ENCODE measurements at regions not wholly inside any gene's neighbourhood (a gene's known extent, or its start where the extent isn't known, plus 50 kb on each side); places are given as distances from the start of the nearest gene placed in this dataset.

GRCh38 chr12:33786532-33786931, 235.8 kb upstream of the ALG10 start:
- FAIRE-seq, result no peak
- H3K27me3 ChIP-seq (ENCODE audit: control insufficient read depth in 3 of 3, insufficient read depth in 3 of 3, low read length in 3 of 3), result no peaks in the 10 kb centered on the region
- H3K4me1 ChIP-seq (ENCODE audit: control insufficient read depth in 3 of 3, insufficient read depth in 2 of 3, low read depth in 1 of 3, low read length in 2 of 3), result no peaks in the 10 kb centered on the region
- H3K27ac ChIP-seq (ENCODE audit: low read depth in 1 of 3, low read length in 2 of 3), result no peak overlapping the region
- no peak for DNase-seq
- peaks cover 0 to 10% of the 10 kb centered on the region in 2 donors for H3K9me3 ChIP-seq (ENCODE audit: control insufficient read depth in 2 of 2, insufficient read depth in 1 of 2, low read depth in 1 of 2, low read length in 1 of 2)
- no peaks in the 10 kb centered on the region for H3K36me3 ChIP-seq (ENCODE audit: control insufficient read depth in 3 of 3, insufficient read depth in 2 of 3, low read depth in 1 of 3, low read length in 3 of 3)
- no peak overlapping the region for H3K4me3 ChIP-seq (ENCODE audit: low read depth in 1 of 3, low read length in 3 of 3)

- no peak overlapping the region for H3K4me3 ChIP-seq (ENCODE audit: low read depth in 1 of 3, low read length in 3 of 3)
- no peak for FAIRE-seq
- H3K27me3 ChIP-seq (ENCODE audit: control insufficient read depth in 3 of 3, insufficient read depth in 3 of 3, low read length in 3 of 3), result no peaks in the 10 kb centered on the region
- no peaks in the 10 kb centered on the region for H3K36me3 ChIP-seq (ENCODE audit: control insufficient read depth in 3 of 3, insufficient read depth in 2 of 3, low read depth in 1 of 3, low read length in 3 of 3)
- DNase-seq, result no peak
- H3K4me1 ChIP-seq (ENCODE audit: control insufficient read depth in 3 of 3, insufficient read depth in 2 of 3, low read depth in 1 of 3, low read length in 2 of 3), result no peaks in the 10 kb centered on the region
- no peak overlapping the region for H3K27ac ChIP-seq (ENCODE audit: low read depth in 1 of 3, low read length in 2 of 3)
- H3K9me3 ChIP-seq (ENCODE audit: control insufficient read depth in 2 of 2, insufficient read depth in 1 of 2, low read depth in 1 of 2, low read length in 1 of 2), result peaks cover 0 to 9% of the 10 kb centered on the region in 2 donors
Measured at GRCh38 chr12:33794954-33795353, 227.3 kb upstream of the ALG10 start.

- FAIRE-seq, result no peak
Measured at GRCh38 chr12:33795536-33795935, 226.8 kb upstream of the ALG10 start.

GRCh38 chr12:33813536-33813935, 208.8 kb upstream of the ALG10 start:
- DNase-seq, result no peak
- H3K4me3 ChIP-seq (ENCODE audit: low read depth in 1 of 3, low read length in 3 of 3), result no peak overlapping the region
- H3K36me3 ChIP-seq (ENCODE audit: control insufficient read depth in 3 of 3, insufficient read depth in 2 of 3, low read depth in 1 of 3, low read length in 3 of 3), result no peaks in the 10 kb centered on the region
- H3K9me3 ChIP-seq (ENCODE audit: control insufficient read depth in 2 of 2, insufficient read depth in 1 of 2, low read depth in 1 of 2, low read length in 1 of 2), result peaks cover 0 to 9% of the 10 kb centered on the region in 2 donors
- H3K4me1 ChIP-seq (ENCODE audit: control insufficient read depth in 3 of 3, insufficient read depth in 2 of 3, low read depth in 1 of 3, low read length in 2 of 3), result no peaks in the 10 kb centered on the region
- no peak for FAIRE-seq
- no peaks in the 10 kb centered on the region for H3K27me3 ChIP-seq (ENCODE audit: control insufficient read depth in 3 of 3, insufficient read depth in 3 of 3, low read length in 3 of 3)
- WGBS, 3 donors, result 76 to 82% (median 82%) methylated on average over 2 of the region's 2 CpGs
- H3K27ac ChIP-seq (ENCODE audit: low read depth in 1 of 3, low read length in 2 of 3), result no peak overlapping the region

More at GRCh38 chr12:33795536-33795935, 226.8 kb upstream of the ALG10 start:
- Histone ChIP-seq H3K4me3 (ENCODE audit: low read depth in 1 of 3, low read length in 3 of 3) (no peak overlapping the region), H3K27ac (ENCODE audit: low read depth in 1 of 3, low read length in 2 of 3) (no peak overlapping the region), H3K4me1 (ENCODE audit: control insufficient read depth in 3 of 3, insufficient read depth in 2 of 3, low read depth in 1 of 3, low read length in 2 of 3) (no peaks in the 10 kb centered on the region), H3K27me3 (ENCODE audit: control insufficient read depth in 3 of 3, insufficient read depth in 3 of 3, low read length in 3 of 3) (no peaks in the 10 kb centered on the region), H3K9me3 (ENCODE audit: control insufficient read depth in 2 of 2, insufficient read depth in 1 of 2, low read depth in 1 of 2, low read length in 1 of 2) (peaks cover 0 to 8% of the 10 kb centered on the region in 2 donors), H3K36me3 (ENCODE audit: control insufficient read depth in 3 of 3, insufficient read depth in 2 of 3, low read depth in 1 of 3, low read length in 3 of 3) (no peaks in the 10 kb centered on the region)
- WGBS, 3 donors, result 59 to 75% (median 69%) methylated on average over 3 of the region's 3 CpGs
- no peak for DNase-seq

GRCh38 chr12:33817713-33818112, 204.6 kb upstream of the ALG10 start:
- Histone ChIP-seq H3K27ac (ENCODE audit: low read depth in 1 of 3, low read length in 2 of 3) (no peak overlapping the region), H3K27me3 (ENCODE audit: control insufficient read depth in 3 of 3, insufficient read depth in 3 of 3, low read length in 3 of 3) (no peaks in the 10 kb centered on the region), H3K36me3 (ENCODE audit: control insufficient read depth in 3 of 3, insufficient read depth in 2 of 3, low read depth in 1 of 3, low read length in 3 of 3) (no peaks in the 10 kb centered on the region), H3K4me3 (ENCODE audit: low read depth in 1 of 3, low read length in 3 of 3) (no peak overlapping the region), H3K4me1 (ENCODE audit: control insufficient read depth in 3 of 3, insufficient read depth in 2 of 3, low read depth in 1 of 3, low read length in 2 of 3) (no peaks in the 10 kb centered on the region), H3K9me3 (ENCODE audit: control insufficient read depth in 2 of 2, insufficient read depth in 1 of 2, low read depth in 1 of 2, low read length in 1 of 2) (peaks cover 0 to 16% of the 10 kb centered on the region in 2 donors)
- WGBS, 3 donors, result 78 to 86% (median 81%) methylated on average over 1 of the region's 1 CpG
- FAIRE-seq (no peak), DNase-seq (no peak)

GRCh38 chr12:33818313-33818712, 204.0 kb upstream of the ALG10 start:
- FAIRE-seq (no peak), DNase-seq (no peak)
- no peaks in the 10 kb centered on the region for H3K36me3 ChIP-seq (ENCODE audit: control insufficient read depth in 3 of 3, insufficient read depth in 2 of 3, low read depth in 1 of 3, low read length in 3 of 3)
- H3K4me3 ChIP-seq (ENCODE audit: low read depth in 1 of 3, low read length in 3 of 3), result no peak overlapping the region
- H3K4me1 ChIP-seq (ENCODE audit: control insufficient read depth in 3 of 3, insufficient read depth in 2 of 3, low read depth in 1 of 3, low read length in 2 of 3), result no peaks in the 10 kb centered on the region
- peaks cover 0 to 16% of the 10 kb centered on the region in 2 donors for H3K9me3 ChIP-seq (ENCODE audit: control insufficient read depth in 2 of 2, insufficient read depth in 1 of 2, low read depth in 1 of 2, low read length in 1 of 2)
- no peak overlapping the region for H3K27ac ChIP-seq (ENCODE audit: low read depth in 1 of 3, low read length in 2 of 3)
- no peaks in the 10 kb centered on the region for H3K27me3 ChIP-seq (ENCODE audit: control insufficient read depth in 3 of 3, insufficient read depth in 3 of 3, low read length in 3 of 3)
- WGBS, 3 donors, result 71 to 85% (median 76%) methylated on average over 5 of the region's 5 CpGs

- H3K4me3 ChIP-seq (ENCODE audit: low read depth in 1 of 3, low read length in 3 of 3), result no peak overlapping the region
- FAIRE-seq, result no peak
- H3K27ac ChIP-seq (ENCODE audit: low read depth in 1 of 3, low read length in 2 of 3), result no peak overlapping the region
- no peaks in the 10 kb centered on the region for H3K4me1 ChIP-seq (ENCODE audit: control insufficient read depth in 3 of 3, insufficient read depth in 2 of 3, low read depth in 1 of 3, low read length in 2 of 3)
- no peaks in the 10 kb centered on the region for H3K9me3 ChIP-seq (ENCODE audit: control insufficient read depth in 2 of 2, insufficient read depth in 1 of 2, low read depth in 1 of 2, low read length in 1 of 2)
- H3K27me3 ChIP-seq (ENCODE audit: control insufficient read depth in 3 of 3, insufficient read depth in 3 of 3, low read length in 3 of 3), result no peaks in the 10 kb centered on the region
- H3K36me3 ChIP-seq (ENCODE audit: control insufficient read depth in 3 of 3, insufficient read depth in 2 of 3, low read depth in 1 of 3, low read length in 3 of 3), result no peaks in the 10 kb centered on the region
- no peak for DNase-seq
- 37 to 54% (median 38%) methylated on average over 2 of the region's 2 CpGs for WGBS, 3 donors
Measured at GRCh38 chr12:33825442-33825841, 196.9 kb upstream of the ALG10 start.

GRCh38 chr12:33825986-33826602, 196.2 kb upstream of the ALG10 start:
- H3K4me3 ChIP-seq (ENCODE audit: low read depth in 1 of 3, low read length in 3 of 3), result no peak overlapping the region
- no peak overlapping the region for H3K27ac ChIP-seq (ENCODE audit: low read depth in 1 of 3, low read length in 2 of 3)
- FAIRE-seq, result no peak
- DNase-seq, result no peak
- H3K4me1 ChIP-seq (ENCODE audit: control insufficient read depth in 3 of 3, insufficient read depth in 2 of 3, low read depth in 1 of 3, low read length in 2 of 3), result no peaks in the 10 kb centered on the region
- H3K27me3 ChIP-seq (ENCODE audit: control insufficient read depth in 3 of 3, insufficient read depth in 3 of 3, low read length in 3 of 3), result no peaks in the 10 kb centered on the region
- H3K9me3 ChIP-seq (ENCODE audit: control insufficient read depth in 2 of 2, insufficient read depth in 1 of 2, low read depth in 1 of 2, low read length in 1 of 2), result no peaks in the 10 kb centered on the region
- no peaks in the 10 kb centered on the region for H3K36me3 ChIP-seq (ENCODE audit: control insufficient read depth in 3 of 3, insufficient read depth in 2 of 3, low read depth in 1 of 3, low read length in 3 of 3)
- WGBS, 3 donors, result 56 to 83% (median 63%) methylated on average over 2 of the region's 2 CpGs

- H3K36me3 ChIP-seq (ENCODE audit: control insufficient read depth in 3 of 3, insufficient read depth in 2 of 3, low read depth in 1 of 3, low read length in 3 of 3), result no peaks in the 10 kb centered on the region
- H3K4me1 ChIP-seq (ENCODE audit: control insufficient read depth in 3 of 3, insufficient read depth in 2 of 3, low read depth in 1 of 3, low read length in 2 of 3), result no peaks in the 10 kb centered on the region
- no peak overlapping the region for H3K27ac ChIP-seq (ENCODE audit: low read depth in 1 of 3, low read length in 2 of 3)
- DNase-seq (no peak), FAIRE-seq (no peak)
- no peaks in the 10 kb centered on the region for H3K27me3 ChIP-seq (ENCODE audit: control insufficient read depth in 3 of 3, insufficient read depth in 3 of 3, low read length in 3 of 3)
- WGBS, 3 donors, result 59 to 77% (median 72%) methylated on average over 1 of the region's 1 CpG
- no peaks in the 10 kb centered on the region for H3K9me3 ChIP-seq (ENCODE audit: control insufficient read depth in 2 of 2, insufficient read depth in 1 of 2, low read depth in 1 of 2, low read length in 1 of 2)
- no peak overlapping the region for H3K4me3 ChIP-seq (ENCODE audit: low read depth in 1 of 3, low read length in 3 of 3)
Measured at GRCh38 chr12:33828326-33828725, 194.0 kb upstream of the ALG10 start.
